GM19395 (cell line): ENCODE measurements at regions not wholly inside any gene's neighbourhood (a gene's known extent, or its start where the extent isn't known, plus 50 kb on each side); places are given as distances from the start of the nearest gene placed in this dataset.
"Not testable (repeated sequence)": the region's sequence is repeated elsewhere in the genome, so short reads cannot be mapped to it uniquely, and the experiment has no call there.

ENCODE experiments used
- ATAC-seq: cut with Tn5 transposase; IDR thresholded peaks from one replicate; pipeline ENCODE4 v1.9.1; 2021; ENCODE audit warnings: mild to moderate bottlenecking, moderate library complexity; ENCODE audit not compliant: unreplicated experiment

DNA sequence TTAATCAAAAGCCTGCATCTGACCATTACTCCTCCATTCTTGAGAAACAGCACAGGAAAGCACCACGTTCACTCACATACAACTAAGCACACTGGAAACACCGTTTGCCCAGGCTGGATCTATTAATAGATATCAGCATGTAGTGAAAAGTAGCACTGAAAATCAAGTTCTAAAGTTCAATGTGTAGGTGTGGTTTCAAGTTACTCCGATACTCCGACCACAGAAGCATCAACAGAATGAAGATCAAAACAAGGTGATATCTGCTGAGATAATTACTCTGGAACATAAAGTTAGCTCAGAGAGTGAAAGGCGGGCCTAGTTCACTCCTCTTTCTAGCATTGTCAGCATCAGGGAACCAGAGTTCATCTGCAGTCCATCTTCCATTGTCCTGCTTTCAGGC, 1367.4 kb upstream of the ACVR2A start:
- no peak for ATAC-seq

DNA sequence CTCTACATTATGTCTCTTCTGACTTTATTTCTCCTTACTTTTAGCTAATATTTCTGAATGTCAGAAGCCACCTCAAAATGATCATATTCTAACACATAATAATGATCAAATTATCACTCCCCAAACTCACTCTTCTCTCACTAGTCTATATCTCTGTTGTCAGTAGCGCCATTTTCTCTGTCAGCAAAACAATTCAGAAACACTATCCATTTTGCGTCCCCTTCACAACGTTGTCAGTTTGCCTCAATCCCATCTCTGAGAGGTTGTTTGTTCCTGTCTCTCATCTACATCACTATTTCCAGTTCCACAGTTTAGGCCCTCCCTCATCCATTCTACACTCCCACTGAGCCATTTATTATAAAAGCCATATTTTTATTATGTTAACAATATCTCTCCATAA, 1376.3 kb upstream of the ACVR2A start:
- ATAC-seq = no peak

DNA sequence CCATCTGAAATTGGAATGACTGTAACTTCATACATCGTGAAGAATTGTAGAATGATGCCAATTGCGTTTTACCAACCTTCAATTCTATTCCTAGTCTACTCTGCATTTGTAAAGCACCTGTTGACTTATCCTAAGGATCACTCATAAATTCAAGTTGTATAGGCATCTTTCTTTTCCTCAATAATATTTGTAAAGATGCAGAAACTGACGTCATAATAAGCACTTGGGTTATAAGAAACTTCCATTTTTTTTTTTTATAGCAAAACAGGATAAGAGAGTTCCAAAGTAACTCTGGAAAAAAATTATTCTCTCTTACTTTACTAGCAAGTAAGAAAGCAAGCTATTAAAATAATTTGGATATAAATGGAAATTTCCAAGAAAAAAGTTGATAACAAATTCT, 1377.4 kb upstream of the ACVR2A start:
- ATAC-seq = no peak

DNA sequence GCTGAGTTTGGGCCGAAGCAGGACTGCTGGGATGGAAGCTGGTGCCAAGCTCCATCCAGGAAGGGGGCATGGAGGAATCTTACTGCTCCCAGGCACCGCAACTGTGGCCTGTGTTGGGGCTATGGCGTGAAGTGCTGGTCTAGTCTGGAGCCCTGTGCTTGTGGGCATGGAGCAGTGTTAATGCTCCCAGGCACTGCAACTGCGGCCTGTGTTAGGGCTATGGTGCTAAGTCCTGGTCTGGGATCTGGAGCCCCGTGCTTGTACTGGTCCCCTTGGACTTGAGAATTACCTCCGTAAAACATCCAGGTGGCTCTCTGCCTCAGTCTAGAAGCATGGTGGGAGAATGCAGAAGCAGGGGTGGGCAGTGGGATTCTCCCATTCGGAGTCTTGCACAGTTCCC, 1379.4 kb upstream of the ACVR2A start:
- no peak for ATAC-seq

DNA sequence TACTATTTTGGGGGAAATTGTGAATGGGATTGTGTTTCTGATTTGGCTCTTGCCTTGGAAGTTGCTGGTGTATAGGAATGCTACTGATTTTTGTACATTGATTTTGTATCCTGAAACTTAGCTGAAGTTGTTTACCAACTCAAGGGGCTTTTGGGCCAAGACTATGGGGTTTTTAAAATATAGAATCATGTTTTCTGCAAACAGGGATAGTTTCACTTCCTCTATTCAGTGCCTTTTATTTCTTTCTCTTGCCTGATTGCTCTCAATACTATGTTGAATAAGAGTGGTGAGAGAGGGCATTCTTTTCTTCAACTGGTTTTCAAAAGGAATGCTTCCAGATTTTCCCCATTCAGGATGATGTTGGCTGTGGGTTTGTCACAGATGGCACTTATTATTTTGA, 1383.8 kb upstream of the ACVR2A start:
- ATAC-seq = peak; percentile 57

DNA sequence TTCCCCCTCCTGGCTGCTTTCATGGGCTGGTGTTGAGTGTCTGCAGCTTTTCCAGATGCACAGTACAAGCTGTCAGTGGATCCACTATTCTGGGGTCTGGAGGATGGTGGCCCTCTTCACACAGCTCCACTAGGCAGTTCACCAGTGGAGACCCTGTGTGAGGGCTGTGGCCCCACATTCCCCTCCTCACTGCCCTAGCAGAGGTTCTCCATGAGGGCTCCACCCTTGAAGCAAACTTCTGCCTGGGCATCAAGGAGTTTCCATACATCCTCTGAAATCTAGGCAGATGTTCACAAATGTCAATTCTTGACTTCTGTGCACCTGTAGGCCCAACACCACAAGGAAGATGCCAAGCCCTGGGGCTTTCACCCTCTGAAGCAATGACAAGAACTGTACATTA, 1386.2 kb upstream of the ACVR2A start:
- no peak for ATAC-seq

DNA sequence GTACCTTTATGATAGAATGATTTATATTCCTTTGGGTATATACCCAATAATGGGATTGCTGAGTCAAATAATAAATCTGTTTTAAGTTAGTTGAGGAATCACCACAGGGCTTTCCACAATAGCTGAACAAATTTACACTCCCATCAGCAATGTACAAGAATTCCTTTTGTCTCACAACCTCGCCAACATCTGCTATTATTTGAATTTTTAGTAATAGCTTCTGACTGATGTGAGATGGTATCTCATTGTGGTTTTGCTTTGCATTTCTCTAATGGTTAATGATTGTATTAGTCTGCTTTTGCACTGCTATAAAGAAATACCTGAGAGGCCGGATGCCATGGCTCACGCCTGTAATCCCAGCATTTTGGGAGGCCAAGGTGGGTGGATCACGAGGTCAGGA, 1387.6 kb upstream of the ACVR2A start:
- no peak for ATAC-seq

DNA sequence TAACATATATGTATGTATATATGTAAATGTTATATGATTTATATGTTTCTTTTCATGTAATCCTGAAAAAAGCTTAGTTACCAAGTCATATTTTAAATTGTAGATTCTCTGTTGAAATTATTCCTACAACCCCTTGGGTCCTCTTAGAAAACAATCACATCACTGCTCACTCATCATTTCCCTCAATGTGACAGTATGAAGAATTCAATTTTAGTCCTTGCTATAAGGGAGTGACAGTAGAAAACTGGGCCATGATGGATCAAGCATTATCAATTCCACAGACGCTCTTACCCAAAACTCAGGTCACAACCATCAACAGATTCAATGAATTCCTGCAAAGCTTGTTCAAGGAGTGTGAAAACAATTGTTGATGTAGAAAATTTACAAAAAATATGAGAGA, 1389.5 kb upstream of the ACVR2A start:
- no peak for ATAC-seq

DNA sequence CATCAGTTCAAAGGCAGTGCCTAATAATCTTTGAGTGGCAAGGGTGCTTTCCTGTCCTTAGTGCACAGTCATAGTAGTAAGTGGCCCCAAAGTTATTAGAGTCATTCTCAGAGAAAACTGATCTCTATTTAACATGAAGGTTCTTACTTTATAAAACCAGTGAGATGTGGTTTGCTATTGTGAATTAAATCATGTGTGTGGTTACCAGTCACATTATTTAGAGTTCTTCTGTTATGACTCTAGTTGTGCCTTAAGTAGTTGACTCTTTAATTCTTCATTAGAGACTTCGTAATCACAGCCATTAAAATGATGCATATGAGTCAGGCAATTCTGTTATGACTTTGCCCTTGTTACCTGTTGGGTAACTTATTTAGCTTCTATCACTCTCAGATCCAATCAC, 1392.9 kb upstream of the ACVR2A start:
- peak; percentile 59 for ATAC-seq

DNA sequence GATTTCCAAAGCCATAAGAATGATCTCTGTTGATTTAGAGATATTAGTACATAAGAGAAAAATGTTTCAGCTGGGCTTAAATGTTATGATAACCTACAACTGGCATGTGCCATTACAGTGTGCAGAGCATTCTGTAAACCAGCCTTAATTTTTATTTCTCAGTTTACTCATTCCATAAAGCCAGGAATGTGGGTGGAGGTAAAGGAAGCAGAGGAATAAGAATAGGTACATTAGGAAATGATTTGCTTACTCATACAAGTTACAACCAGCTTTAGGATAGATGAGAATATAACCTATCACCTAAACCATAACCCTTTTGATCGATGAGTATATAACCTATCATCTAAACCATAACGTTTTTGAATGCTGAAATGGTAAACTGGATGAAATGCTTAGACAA, 1394.7 kb upstream of the ACVR2A start:
- no peak for ATAC-seq

DNA sequence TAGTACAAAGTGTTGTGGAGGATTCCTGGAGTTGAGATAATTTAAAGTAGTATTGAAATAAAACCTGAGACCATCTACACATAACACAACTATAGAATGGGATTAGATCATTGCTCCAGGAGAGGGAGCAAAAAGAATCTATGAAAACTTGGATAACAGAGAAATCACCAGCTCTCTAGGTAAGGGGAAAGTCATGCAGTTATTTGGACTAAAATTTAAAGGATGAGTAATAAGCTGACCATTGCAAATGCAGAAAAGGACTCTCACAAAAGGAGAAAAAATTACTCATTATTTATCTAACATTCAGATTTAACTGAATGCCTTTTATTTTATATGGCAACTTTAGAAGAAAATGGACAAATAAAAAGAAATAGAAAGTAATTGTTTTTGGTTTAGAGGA, 1399.8 kb upstream of the ACVR2A start:
- no peak for ATAC-seq

DNA sequence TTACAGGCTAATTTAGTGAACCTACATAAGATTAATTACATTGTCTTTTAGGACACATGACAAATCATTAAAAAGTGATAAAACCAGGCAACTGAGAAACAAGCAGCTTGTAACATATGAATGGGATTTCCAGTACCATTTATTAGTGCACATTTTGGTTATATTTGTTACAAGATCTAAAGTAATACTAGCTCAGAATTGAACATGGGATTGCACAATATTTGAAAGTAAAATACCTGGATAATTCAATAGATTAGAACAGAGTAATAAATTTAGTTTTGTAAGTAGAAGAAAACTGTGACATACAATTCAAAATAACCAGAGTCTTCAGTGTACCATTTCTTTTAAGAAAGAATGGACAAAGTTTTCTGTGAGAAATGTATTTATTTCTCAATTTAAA, 1400.7 kb upstream of the ACVR2A start:
- ATAC-seq = no peak

DNA sequence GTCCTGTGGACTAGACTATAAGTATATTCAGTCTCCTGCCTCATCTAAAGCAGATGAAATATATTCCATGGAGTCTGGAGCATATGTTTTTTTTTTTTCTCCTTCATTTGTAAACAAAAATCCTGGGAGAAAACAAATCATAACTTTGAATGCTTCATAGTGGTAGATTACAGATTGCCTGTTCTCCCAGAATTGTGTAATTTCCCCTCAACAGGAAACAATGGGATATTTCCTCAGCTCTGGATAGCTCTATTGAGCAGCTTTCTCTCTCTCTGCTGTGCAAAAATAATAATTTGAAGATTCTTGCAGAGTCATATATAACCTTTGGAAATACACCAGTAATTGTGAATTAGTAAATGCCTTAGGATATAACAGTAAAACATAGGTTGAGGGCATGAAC, 1406.6 kb upstream of the ACVR2A start:
- no peak for ATAC-seq

DNA sequence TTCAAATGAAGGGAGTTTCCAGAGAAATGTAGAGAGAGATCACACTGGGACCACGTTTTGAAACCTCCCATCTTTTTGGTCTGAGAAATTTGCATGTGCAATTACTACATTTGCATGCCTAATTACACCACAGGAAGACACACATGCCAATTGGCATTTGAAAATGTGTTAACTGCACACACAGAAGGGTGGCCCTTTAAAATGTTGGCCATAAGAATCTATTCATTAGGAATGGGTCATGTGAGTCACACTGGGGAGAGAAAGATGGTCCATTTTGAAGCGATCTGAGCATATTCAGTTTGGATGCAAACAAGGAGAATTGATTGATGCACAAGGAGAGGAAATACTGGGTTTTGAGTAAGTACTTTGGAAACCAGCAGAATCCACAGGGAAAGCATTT, 1407.1 kb upstream of the ACVR2A start:
- ATAC-seq = no peak

DNA sequence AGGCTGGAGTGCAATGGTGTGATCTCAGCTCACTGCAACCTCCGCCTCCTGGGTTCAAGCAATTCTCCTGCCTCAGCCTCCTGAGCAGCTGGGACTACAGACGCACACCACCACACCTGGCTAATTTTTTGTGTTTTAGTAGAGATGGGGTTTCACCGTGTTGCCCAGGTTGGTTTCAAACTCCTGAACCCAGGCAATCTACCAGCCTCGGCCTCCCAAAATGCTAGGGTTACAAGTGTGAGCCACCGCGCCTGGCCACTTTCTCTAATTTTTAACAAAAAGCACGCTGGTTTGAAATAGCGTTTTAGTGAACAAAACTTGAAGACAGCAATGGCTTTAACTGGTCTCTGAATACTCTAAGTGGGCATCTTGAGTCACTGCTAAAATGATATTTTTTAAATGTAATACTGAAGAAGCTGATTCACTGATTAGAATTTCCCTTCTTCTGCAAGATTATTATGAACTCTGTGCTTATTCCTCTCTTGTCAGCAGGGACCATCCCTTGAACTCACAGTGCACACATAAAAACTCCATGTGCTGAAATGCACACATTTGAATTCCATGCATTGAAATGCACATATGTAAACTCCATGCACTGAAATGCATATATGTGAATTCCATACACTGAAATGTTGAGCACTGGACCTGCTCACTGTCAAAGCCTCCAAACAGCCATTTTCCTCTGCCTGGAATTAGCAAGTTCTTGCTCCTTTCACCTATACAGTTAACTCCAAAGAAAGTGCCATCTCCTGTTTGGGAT, 1411.5 kb upstream of the ACVR2A start:
- no peak for ATAC-seq

DNA sequence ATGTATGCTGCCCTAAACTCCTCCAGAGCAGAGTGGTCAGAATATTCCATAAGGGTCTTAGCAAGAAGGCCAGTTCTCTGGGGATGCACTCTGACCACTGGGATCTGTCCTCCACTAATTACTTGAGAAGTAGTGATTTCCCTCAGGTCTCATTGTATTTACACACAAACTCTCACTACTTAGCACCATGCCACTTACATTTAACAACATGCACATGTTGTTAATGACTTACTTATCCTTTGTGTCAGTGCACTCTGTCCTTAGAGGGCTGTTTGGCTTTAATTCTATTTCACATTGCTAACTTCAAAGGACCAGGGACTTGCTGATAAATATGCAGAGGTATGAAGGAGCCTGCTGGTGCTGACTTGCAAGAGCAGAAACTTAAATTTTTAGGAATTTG, 1415.5 kb upstream of the ACVR2A start:
- no peak for ATAC-seq

DNA sequence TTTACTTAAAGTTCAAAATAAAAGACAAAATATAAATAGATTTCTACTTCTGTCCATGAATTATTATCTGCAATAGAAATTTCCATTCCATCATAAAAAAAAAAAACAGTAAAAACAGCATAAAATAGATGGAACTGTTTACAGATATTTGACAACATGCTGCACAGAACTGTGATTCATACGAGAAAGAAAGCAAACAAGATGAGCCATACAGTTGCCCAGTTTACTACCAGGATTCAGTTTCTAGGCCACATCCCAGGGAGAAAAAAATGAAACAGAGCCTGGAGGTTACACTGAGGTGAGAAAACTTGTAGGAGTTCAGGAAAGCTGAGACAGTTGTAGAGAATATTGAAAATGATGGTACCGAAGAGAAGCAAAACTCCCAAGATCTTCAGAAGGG, 1426.9 kb upstream of the ACVR2A start:
- ATAC-seq = no peak

DNA sequence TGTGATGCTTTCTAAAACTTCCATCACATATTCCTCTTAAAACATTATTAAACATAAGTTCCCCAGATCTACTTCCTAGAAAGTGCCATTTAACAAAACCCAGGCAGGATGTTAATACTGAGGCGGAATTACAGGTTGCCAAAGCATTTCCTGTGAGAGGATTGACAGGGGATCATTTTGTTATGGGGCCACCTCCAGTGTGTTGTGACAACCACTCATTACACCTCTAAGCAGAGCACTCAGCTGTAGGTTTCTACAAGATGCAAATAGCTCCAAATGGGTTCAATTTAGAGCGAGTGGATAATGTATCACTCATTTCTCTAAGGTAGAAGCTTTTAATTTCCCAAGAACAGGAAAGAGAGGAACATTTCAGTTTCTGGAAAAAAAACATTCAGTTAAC, 1429.5 kb upstream of the ACVR2A start:
- no peak for ATAC-seq

DNA sequence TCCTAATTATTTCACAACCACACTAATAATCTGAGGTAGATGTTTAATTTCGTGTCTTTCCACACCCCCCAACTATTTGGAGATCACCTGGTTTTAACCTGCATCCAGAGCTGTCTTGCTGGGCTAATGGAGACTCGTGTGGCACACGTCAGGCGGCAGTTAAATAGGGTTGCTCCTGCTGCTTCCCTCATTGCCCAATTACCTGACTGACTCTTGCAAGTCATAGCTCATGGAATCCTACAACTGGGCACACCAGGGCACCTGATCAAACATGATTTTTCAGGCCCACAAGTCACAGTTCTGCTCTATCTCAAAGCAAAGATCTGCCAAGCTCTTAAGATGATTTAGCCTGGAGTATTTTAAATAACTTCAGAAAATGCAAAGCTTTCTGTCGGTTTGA, 1430.4 kb upstream of the ACVR2A start:
- ATAC-seq = no peak

DNA sequence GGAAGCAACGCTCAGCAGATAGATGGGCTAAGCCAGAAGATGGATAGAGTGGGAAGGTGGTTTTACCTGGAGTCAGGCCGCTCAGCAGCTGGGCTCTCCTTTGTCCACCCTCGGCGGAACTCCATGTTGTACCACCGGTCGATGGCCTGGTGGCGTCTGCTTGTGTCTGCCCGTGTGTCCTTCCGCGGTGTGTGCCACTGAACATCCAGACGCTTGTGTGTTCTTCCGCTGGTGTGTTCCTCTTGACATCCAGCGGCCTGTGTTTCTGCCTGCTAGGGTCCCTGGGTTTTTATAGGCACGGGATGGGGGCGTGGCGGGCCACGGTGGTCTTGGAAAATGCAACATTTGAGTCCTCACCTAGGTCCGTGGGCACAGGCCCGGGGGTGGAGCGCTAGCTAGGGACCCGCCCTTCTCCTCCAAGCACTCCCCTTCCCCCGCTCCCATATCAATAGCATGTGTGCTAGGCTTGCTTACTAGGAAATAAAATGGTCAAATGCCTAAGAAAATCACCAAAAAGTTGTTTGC, 1431.7 kb upstream of the ACVR2A start:
- ATAC-seq = no peak

DNA sequence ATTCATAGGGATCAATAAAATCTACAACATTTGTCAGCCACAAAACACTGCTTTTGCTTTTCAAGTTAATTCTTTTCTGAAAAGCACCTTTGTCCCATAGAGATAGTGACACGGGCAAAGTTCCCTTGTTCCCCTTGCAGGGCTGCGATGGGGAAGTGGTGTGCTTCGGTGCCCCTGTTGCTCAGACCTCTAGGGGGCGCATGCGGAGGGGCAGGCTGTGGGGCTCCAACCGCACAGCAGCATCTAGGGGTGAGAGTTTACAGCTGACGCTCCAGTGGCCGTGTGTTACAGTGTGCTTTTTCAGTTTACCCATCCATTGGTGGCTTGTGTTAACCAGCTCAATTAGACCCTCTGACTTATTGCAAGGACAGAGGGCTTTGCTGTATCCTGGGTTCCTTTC, 1432.2 kb upstream of the ACVR2A start:
- no peak for ATAC-seq

DNA sequence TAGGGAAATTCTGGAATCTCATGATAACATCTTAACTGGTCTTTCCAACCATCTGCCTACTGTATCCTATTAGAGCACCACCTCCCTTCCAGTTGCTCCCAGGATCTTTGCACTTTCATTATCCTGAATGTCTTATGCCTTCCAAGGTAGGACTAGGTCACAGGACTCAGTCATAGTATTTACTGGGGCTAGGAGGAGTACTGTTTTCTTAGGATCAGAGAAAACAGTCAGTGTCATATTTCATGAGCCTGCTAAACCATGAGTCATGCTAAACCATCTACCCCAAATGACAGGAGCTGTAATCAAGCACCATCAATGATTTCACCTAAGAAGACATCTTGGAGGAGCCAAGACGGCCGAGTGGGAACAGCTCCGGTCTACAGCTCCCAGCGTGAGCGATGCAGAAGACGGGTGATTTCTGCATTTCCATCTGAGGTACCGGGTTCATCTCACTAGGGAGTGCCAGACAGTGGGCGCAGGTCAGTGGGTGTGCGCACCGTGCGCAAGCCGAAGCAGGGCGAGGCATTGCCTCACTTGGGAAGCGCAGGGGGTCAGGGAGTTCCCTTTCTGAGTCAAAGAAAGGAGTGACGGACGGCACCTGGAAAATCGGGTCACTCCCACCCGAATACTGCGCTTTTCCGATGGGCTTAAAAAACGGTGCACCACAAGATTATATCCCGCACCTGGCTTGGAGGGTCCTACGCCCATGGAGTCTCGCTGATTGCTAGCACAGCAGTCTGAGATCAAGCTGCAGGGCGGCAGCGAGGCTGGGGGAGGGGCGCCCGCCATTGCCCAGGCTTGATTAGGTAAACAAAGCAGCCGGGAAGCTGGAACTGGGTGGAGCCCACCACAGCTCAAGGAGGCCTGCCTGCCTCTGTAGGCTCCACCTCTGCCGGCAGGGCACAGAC, 1439.2 kb upstream of the ACVR2A start:
- not testable (repeated sequence) for ATAC-seq
